Epithelial cell of esophagus (primary cell): ENCODE measurements at regions not wholly inside any gene's neighbourhood (a gene's known extent, or its start where the extent isn't known, plus 50 kb on each side); places are given as distances from the start of the nearest gene placed in this dataset.

Source experiments
- DNase-seq: peaks from one replicate; pipeline ENCODE4 v3.0.0; 2010; ENCODE audit warnings: low read depth
- H3K4me3 ChIP-seq: 2 replicates; pipeline ENCODE4 v1.5.1; 2011; ENCODE audit warnings: mild to moderate bottlenecking, low read length, control low read depth
- CTCF ChIP-seq: IDR thresholded peaks from 2 replicates; pipeline ENCODE4 v1.5.1; 2011; ENCODE audit warnings: low read depth, mild to moderate bottlenecking, low read length, control low read depth, inconsistent platforms; ENCODE audit not compliant: insufficient read depth; ENCODE audit errors: missing control alignments

DNA sequence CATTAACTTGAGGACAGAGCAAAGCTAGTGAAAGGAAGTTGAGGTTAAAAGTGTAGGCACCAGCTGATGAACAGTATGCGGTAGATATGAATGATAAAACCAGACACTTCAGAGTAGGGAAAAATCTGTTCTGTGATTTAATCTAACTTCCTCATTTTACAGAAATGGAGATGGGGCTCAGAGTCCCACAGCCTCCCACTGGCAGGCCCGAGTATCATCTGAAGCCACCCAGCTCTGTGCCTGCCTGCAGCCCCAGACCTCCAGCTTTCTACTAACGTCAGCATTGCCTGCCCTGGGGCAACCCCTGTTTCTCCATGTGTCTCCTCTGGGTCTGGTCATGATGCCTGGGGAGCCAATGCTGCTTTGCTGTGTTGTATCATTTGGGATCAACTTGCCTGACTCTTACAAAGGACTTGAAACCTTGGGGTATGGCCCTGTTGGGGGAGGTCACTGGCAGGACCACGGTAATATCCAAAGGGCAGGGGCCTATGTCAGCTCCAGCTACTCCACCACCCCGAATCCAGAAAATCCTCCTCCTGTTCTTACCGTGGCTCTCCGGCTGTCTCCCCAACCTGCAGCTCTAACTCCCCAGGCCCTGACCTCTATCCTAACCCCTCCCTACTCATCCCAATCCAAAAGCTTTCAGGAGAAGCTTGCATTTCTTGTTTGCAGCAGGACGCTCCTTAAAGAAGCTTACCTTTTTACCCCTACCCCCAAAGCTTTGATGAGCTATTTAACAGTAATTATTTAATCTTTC, 56.2 kb upstream of the NPY start:
- no peak for TF ChIP-seq CTCF
- DNase-seq: no peak
- no peak overlapping the region for H3K4me3 ChIP-seq

- TF ChIP-seq CTCF: no peak
- DNase-seq: no peak
- H3K4me3 ChIP-seq: no peak overlapping the region
Observed at GRCh38 chr7:24229481-24230226, 54.3 kb upstream of the NPY start.

- no peak for DNase-seq
- TF ChIP-seq CTCF: no peak
- no peak overlapping the region for H3K4me3 ChIP-seq
Observed at GRCh38 chr7:24231493-24231892, 52.5 kb upstream of the NPY start.

GRCh38 chr7:24233386-24233785, 50.6 kb upstream of the NPY start:
- TF ChIP-seq CTCF: no peak
- H3K4me3 ChIP-seq: no peak overlapping the region
- DNase-seq: no peak
